GM18907 (cell line): ENCODE measurements at regions not wholly inside any gene's neighbourhood (a gene's known extent, or its start where the extent isn't known, plus 50 kb on each side); places are given as distances from the start of the nearest gene placed in this dataset.
A peak's percentile ranks its signal among the peaks of the same experiment; 100 is the strongest.
"Not testable (repeated sequence)": the region's sequence is repeated elsewhere in the genome, so short reads cannot be mapped to it uniquely, and the experiment has no call there.

Experiments
- ATAC-seq: cut with Tn5 transposase; IDR thresholded peaks from one replicate; pipeline ENCODE4 v1.9.1; 2021; ENCODE audit warnings: mild to moderate bottlenecking, moderate library complexity; ENCODE audit not compliant: unreplicated experiment

DNA sequence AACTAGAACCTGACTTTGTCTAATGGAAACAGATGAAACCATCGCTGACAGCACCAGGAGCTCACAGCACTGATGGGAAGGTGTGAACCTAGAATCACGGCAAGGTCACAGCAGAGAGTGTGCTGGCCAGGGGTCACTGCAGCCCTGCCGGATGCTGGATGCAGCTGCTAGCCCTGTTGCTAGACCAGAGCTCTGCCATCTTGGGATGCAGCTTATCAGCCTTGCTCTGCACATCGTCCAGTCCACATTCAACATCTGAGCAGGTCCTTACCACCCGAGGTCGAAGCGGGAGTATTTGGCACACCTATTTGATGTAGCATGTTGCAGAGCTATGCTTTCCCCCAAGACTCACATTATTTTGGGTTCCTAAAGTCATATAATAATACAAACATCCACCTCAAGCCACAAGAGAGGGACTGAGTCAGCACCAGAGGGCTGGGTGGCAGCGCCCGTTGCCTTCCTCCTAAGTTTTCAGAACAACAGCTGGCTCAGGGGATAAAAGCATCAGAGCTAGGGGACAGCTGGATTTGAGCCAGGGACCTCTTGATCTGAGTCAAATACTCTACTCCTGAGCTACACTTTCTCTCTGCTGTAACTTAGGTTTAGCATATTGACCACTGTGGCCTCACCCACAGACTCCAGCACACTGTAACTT lies 135.3 kb downstream of the ZNF467 start:
- no peak for ATAC-seq

DNA sequence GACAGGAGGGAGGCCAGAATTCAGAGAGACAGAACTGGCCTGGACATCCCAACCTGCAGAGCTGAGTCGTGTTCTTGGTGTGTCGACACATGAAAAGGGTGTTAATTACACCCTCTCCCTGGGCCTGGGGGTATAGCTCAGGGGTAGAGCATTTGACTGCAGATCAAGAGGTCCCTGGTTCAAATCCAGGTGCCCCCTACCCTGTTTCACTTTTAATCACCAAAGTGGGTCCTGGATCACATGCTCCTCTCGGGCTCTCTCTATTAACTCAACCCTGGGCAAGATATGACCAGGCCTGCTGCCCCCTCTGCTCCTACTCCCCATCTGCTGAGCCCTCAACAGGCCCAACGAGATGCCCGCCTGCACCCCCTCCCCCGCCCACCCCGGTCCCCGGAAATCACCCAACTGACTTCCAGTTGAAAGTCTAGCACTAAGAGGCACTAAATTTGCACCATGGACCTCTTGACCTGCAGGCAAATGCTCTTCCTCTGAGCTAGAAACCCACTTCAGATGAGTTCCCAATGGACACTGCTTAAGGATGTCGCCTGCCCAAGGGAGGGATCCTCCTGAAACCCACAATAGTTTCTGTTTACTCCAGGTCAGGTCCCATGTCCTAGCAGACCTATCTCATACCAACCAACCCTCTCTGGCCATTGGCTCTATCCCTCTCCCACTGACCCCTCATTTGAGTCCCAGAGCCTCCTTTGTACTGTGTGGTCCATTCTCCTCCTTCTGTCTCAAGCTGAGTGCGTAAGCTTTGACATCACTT lies 137.6 kb downstream of the ZNF467 start:
- no peak for ATAC-seq

DNA sequence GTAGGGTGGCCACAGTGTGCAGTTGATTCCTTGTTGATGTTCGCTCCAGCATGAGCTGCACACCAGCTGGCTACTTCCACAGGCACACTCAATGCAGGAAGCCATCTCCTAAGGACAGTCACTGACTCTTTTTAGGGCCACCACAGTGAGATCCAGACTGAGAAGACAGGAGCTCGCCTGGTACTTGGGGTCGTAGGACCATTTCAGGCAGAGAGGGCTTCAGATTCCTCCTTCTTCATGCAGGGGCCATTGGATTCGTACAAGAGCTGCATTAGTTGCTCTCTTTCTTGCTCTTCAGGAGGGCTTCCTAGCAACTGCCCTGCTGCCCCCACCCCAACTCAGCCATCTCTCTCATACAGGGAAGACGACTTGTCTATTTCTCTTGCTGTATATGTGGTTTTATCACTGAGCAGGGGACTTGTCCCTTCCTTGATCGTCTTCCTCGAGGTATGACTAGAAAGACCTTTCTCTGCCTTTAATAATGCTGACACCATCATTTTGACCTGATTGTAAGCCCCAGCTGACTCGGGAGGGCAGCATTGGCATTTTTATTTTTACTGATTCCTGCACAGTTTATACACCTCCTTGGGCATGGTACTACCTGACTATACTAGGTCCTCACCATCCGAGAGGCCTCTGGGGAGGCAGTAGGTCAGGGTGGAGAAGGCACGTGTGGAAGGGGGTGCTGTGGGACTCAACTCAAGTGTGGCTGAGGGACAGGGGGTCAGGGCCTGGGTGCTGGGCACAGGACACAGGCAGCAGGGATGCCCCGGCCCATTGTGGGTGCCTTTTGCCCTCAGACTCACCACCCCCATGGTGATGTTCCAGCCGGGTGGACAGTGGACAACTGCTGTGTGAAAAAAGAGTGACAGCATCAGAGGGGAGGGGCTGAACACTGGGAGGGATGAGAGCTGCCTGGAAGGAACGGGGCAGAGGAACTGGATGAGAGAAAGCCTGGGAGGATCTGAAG lies 136.7 kb upstream of the ZNF746 start:
- ATAC-seq = no peak

DNA sequence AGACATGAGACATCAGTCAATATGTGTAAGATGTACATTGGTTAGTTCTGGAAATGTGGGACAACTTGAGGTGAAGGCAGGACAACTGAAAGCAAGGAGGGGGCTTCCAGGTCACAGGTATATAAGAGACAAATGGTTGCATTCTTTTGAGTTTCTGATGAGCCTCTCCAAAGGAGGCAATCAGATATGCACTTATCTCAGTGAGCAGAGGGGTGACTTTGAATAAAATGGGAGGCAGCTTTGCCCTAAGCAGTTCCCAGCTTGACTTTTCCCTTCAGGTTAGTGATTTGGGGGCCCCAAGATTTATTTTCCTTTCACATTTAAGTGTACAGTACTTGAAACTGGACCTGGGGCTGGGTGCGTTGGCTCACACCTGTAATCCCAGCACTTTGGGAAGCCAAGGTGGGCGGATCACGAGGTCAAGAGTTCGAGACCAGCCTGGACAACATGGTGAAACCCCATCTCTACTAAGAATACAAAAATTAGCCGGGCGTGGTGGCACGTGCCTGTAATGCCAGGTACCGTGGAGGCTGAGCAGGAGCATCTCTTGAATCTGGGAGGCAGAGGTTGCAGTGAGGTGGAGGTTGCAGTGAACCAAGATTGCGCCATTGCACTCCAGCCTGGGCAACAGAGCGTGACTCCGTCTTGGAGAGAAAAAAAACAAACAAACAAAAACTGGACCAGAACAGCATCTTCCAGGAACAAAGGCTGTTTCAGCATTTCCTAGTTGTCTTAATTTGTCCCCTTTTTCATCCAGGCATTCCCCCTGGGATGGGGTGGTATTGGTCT lies 130.9 kb upstream of the ZNF746 start:
- not testable (repeated sequence) for ATAC-seq

DNA sequence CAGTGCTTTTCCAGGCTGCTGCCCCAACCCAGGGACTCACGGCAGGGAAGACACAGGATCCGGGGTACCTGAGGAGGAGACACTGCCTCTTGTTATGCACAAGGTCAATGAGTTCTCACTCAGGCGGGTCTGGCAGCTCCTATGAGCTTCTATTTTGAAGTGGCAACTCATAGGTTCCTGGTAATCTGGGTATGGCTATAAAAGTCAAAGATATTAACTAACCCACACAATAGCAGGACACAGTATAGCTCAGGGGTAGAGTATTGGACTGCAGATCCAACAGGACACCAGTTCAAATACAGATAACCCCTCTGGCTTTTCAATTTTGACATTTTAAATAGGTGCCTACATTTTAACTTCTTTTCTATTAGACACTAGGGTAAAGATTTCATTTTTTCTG lies 130.3 kb upstream of the ZNF746 start:
- no peak for ATAC-seq

DNA sequence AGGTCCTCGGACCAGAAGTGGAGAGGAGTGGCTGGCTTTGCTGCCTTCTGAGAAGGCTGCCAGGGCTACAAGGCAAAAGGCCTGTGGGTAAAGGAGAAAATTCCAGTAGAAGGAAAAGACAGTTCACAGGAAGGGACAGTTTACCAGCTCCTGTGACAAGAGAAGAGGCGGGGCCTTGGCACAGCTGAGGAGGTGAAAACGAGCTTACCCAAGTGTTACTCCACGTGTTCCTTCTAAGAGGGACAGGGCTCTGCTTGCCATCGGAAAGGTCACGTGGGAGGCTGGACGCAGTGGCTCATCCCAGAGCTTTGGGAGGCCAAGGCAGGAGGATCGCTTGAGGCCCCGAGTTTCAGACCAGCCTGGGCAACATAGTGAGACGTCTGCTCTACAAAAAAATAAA lies 129.4 kb upstream of the ZNF746 start:
- no peak for ATAC-seq

DNA sequence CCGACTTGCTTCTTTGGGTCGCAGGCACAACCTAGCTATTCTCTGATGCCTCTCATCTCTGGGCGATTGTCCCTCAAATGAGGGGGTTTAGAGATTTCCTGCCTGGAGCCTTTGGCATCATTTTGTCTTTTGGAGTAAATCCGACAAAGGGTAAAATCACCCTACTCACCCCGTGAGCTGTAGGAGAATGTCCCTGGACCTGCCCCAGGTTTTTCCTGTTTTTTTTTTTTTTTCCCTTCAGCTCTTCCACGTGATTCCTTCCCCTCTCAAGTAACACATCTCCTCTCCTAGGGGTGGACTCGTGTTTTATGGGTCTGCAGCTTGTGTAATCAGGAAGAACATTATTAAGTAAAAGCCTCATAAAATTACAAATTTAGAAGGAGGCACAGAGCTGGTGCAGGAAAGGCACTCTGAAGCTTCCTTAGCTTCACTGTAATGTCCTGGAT lies 128.4 kb upstream of the ZNF746 start:
- no peak for ATAC-seq

DNA sequence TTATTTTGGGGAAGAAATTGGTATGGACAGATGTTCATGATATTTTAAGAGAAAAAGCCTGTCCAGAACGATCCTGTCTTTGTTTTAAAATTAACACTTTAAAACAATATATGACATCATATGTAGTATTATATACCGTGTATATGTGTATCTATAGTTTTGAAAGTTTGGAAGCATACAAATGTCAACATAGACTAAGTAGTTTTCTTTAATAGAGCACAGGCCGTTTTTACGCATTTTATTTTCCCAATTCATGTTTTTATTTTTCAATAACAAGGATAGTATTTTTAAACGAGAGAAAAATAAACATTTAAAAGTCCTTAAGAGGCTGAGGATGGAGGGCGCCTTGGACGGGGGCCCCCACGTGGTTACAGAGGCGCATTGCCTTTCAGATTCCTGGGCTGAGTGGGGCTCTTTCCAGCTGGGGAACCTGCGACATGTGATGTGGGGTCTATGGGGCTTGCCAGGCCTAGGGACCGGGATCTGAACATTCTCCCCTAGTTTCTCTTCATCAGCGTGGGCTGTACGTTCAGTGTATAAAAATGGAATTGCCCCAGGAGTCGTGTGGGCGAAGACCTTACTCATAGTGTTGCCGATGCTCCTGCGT lies 127.8 kb upstream of the ZNF746 start:
- peak; percentile 27 for ATAC-seq

DNA sequence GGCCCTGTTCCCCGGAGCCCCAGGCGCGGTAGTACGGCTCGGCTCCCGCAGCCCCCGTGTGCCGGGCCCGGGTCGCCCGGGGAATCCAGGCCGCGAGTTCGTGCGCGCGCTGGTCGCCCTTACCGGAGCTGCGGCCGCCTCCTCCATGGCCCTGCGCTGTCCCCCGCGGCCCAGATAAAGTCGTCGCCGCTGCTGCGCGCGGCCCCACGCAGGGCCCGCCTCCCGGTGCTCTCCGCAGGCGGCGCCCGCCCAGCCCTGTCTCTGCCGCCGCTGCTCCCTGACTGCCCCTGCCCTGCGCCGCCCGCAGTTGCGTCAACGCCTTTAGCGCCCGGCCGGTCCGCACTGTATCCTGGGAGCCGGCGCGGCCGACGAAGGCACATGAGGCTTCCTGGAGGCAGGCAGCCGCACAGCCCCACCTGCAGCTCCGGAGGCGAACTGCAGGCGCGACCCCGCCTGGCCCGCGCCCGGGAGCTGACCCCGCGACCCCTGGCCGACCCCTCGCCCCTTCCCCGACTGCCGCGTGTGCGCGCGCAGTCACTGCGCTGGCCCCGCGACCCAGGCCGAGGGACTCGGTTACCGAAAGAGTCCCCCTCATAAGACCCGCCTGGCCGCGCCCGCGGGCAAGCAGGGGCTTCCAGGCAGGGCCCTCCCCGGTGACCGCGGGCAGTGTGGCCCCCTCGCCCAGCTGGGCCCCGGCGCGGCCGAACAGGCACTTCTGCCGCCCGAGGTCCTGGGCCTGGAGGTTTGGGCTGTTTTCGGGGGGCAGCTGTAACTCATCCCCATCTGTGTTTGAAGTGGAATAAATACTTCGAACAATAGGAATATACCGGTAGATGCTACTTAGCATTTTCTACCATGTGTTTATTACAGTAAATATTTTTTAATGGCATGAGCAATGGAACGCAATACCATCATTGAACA lies 127.1 kb upstream of the ZNF746 start:
- peak; percentile 91 for ATAC-seq

DNA sequence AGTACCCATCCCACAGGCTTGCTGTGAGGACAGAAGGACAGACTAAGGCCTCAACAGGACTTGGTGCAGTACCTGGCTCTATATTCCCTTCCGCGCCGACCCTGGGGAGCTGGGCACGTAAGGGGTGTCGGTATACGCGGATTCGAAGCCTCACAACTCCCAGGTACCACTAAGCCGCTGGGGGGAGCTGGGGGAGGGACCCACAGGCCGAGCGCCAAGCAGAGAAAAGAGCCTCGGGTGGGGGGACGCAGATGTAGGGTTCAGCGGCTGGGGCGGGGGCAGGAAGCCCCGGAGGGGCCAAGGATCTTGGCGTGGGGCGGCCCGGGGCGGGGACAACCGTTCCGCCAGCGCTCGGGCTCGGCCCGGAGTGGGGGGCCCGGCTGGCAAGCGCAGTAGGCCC lies 126.4 kb upstream of the ZNF746 start:
- peak; percentile 19 for ATAC-seq

DNA sequence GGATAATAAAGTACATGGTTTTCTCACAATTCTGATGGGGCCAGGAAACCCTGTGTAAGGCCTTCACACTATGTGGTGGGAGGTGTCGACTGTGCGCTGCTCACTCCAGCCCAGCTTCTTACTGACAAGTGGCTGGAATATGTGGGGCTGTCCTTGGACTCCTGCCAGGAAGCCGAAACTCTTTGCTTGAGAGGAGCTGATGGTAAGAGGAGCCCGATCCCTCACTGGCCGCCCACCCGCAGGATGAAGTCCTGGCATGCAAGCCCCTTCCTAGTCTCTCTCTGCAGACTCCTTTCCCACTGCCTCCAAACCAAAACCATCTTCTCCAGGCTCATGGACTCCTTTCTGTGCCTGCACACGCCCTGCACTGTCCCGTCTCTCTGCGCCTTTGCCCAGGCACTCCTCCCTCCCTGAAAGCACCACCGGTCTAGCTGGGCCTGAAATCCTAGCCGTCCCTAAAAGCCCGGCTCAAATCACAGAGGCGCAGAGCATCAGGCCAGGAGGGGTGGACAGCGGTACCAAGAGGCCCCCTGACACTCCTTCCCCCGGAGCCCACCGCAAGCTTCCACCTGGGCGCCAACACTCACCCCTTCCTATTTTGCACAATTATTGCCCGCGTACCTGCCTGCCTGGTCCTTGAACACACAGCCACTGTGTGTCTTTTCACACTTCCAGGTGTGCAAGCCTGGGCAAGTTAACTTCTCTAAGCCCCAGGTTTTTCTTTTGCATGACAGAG lies 125.8 kb upstream of the ZNF746 start:
- not testable (repeated sequence) for ATAC-seq

DNA sequence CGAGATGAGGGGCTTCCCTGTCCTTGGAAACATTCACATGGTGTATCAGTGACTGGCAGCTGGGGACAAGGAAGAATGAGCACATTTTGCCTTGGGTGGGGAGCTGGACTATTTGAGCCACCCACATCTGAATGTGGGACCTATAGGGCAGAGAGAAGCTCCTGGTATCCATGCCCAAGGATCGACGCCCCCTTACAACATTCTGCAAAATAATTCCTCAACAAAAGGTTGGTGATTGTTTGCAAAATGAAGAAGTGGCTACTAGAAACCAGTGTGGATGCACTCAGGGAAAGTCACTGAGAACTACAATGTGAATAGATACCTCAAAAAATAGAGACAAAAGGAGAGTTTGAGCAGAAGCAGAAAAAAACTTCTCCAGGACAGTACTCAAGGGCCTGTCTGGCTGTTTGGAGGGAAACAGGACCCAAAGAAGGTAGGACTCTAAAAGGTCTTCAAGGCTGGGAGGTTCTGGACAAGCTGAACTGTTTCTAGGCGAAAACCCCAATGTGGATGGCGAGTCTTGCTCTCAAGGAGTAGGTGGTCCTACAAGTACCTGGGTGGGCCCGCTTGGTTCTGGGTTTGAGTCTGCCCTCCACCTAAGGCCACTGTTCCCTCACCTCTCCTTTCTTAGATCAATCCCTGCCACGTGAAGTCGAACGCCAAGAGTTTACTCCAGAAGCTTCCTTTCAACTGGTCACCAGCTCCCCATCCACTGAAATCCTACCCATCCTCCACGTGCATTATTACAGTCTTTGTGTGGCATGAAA lies 125.0 kb upstream of the ZNF746 start:
- no peak for ATAC-seq

DNA sequence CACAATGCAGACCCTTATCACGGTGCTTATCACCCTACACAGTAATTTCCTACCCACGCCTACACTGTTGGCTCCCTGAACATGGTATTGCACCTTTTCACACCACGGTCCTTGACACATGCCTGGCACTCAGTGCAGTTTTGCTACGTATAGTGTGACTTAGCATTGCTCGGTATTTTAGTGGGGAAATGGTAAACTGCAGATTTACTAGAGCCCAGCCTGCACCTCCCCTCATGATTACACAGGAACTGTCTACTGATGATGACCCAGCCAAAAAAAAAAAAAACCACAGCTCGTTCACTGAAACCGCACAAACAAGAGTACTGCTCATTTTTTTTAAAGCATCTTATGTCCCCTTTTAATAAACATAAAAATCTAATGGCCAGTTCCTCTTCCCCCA lies 124.2 kb upstream of the ZNF746 start:
- ATAC-seq = no peak

DNA sequence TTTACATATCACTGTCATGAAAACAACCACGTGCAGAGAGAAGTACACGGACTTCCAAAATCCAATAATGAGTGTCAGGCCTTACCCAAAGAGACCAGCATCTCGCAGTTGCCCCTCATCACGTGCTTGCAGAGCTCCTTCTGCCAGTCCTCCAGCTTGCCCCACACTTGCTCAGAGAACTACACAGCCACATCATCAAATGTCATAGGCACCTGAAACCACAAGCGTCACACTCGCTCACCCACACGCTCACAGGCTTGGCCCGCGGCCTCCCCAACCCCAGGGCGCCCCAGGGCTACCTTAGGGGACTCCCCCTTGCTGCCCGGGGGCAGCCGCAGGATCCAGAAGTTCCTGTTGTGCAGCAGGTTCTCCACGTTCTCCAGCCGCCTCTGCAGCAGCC lies 123.4 kb upstream of the ZNF746 start:
- peak; percentile 58 for ATAC-seq

DNA sequence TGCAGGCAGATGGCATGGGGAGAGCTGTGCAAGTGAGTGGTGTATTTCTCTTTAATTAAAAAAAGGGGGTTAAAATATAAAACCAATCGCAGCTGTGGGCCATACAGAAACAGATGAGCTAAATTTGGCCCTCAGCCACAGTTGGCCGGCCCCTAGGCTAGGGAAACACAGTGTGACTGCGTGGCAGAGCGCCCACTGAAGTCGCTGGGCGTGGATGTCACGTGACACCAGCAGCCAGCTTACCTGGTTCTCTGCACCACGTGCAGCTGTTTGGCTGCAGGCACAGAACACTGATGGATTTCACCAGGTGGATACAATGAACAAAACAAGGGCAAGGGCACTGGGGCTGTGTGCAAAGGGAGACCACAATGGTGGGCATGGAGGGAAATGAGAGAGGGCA lies 119.3 kb upstream of the ZNF746 start:
- ATAC-seq = no peak

DNA sequence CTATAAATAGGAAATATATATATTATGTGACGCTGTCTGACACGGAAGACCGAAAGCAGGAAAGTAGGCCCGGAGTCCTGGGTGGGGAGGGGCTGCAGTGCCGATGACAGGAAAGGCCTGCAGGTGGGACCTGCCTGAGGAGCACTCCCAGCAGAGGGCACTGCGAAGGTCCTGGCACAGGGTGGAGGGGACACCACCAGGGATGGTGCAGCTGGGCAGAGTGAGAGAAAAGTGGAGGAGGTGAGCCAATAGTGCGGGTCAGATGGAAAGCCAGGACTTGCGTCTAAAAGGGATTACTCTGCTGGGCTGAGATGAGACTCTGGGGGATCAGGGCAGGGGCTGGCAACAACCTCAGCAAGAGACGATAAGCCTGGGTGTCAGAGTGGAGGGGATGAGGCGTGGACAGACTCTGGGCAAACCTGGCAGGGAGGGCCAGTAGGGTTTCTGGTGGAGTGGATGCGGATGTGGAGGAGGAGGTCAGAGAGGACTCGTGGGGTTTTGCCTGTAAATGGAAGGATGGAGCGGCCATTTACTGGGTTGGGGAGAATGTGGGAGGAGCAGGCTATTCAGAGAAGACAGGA lies 118.2 kb upstream of the ZNF746 start:
- ATAC-seq = no peak

DNA sequence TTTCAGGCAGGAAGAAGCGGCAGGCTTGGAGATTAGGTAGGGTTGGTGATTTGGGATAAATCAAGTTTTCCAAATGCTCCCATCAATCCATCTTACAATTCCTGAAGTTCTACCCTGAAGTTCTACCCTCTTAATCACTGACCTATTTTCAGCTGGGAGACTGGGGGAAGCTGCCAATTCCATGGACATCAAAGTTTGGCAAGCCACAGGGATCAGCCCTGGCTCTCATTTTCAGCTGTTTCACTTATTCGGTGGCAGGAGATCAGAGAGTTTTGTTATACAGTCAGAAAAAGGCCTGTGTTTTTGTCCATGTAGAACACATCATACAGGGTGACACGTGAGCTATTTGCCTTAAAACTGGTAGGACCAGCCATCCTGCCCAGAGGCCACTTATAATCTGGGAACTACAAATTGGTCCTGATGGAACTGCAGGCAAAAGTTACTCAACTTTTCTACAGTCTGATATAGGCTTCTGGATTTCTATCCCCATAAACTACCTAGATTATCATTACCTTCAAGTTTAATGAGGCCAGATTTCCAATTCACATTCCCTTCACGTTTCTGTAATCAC lies 112.9 kb upstream of the ZNF746 start:
- no peak for ATAC-seq
